Mesenchymal stem cell (in vitro differentiated cells and primary cell): ENCODE measurements at regions not wholly inside any gene's neighbourhood (a gene's known extent, or its start where the extent isn't known, plus 50 kb on each side); places are given as distances from the start of the nearest gene placed in this dataset.

Source experiments
- DNase-seq: peaks from one replicate; pipeline ENCODE4 v3.0.0-alpha.2; 2013
- H2AFZ ChIP-seq: one replicate; pipeline ENCODE4 v1.6.1; 2013; ENCODE audit warnings: low read depth, mild to moderate bottlenecking, control low read depth, inconsistent platforms, low read length, moderate library complexity
- H2AK5ac ChIP-seq: 2 replicates; pipeline ENCODE4 v1.6.1; 2013; ENCODE audit warnings: low read length, moderate library complexity, mild to moderate bottlenecking, inconsistent platforms; ENCODE audit not compliant: severe bottlenecking
- H2BK120ac ChIP-seq: one replicate; pipeline ENCODE4 v1.6.1; 2013; ENCODE audit warnings: low read depth, mild to moderate bottlenecking, inconsistent platforms, low read length, moderate library complexity
- H2BK12ac ChIP-seq, 2 experiments: one replicate each; pipeline ENCODE4 v1.6.1; 2013; ENCODE audit warnings: inconsistent platforms in 2 of 2, low read length in 2 of 2, mild to moderate bottlenecking in 2 of 2, moderate library complexity in 2 of 2, control low read depth in 1 of 2
- H2BK15ac ChIP-seq: one replicate; pipeline ENCODE4 v1.6.1; 2013; ENCODE audit warnings: mild to moderate bottlenecking, low read depth, inconsistent platforms; ENCODE audit not compliant: poor library complexity, severe bottlenecking
- H2BK5ac ChIP-seq: 2 replicates; pipeline ENCODE4 v1.6.1; 2013; ENCODE audit warnings: low read depth, mild to moderate bottlenecking, low read length, control low read depth, inconsistent platforms; ENCODE audit not compliant: poor library complexity, severe bottlenecking
- H3K14ac ChIP-seq, 2 experiments: one replicate each; pipeline ENCODE4 v1.6.1; 2013; ENCODE audit warnings: inconsistent platforms in 2 of 2, low read length in 2 of 2, control low read depth in 1 of 2, mild to moderate bottlenecking in 1 of 2, moderate library complexity in 1 of 2
- H3K18ac ChIP-seq, 2 experiments: one replicate each; pipeline ENCODE4 v1.6.1; 2013; ENCODE audit warnings: inconsistent platforms in 2 of 2, low read length in 2 of 2, control low read depth in 1 of 2, low read depth in 1 of 2, mild to moderate bottlenecking in 1 of 2
- H3K23ac ChIP-seq, 2 experiments: one replicate each; pipeline ENCODE4 v1.6.1; 2013; ENCODE audit warnings: inconsistent platforms in 2 of 2, low read length in 2 of 2, mild to moderate bottlenecking in 2 of 2, moderate library complexity in 2 of 2, control low read depth in 1 of 2
- H3K27ac ChIP-seq: 2 replicates; pipeline ENCODE4 v1.5.1; 2013; ENCODE audit warnings: mild to moderate bottlenecking, moderate library complexity, low read length, control low read depth, inconsistent platforms; ENCODE audit not compliant: poor library complexity, severe bottlenecking
- H3K27me3 ChIP-seq, 2 experiments: 2 replicates each; pipeline versions ENCODE4 v1.6.1 to v1.7.0; 2013; ENCODE audit warnings: low read length in 2 of 2, mild to moderate bottlenecking in 2 of 2, moderate library complexity in 2 of 2, control low read depth in 1 of 2, inconsistent platforms in 1 of 2; ENCODE audit not compliant: control insufficient read depth in 1 of 2, insufficient read depth in 1 of 2
- H3K36me3 ChIP-seq, 2 experiments: 2 replicates each; pipeline versions ENCODE4 v1.6.1 to v1.7.0; 2013; ENCODE audit warnings: low read length in 2 of 2, control low read depth in 1 of 2, inconsistent platforms in 1 of 2, low read depth in 1 of 2, mild to moderate bottlenecking in 1 of 2; ENCODE audit not compliant: insufficient read depth in 2 of 2, control insufficient read depth in 1 of 2
- H3K4ac ChIP-seq, 2 experiments: one replicate each; pipeline ENCODE4 v1.6.1; 2013; ENCODE audit warnings: inconsistent platforms in 2 of 2, low read length in 2 of 2, mild to moderate bottlenecking in 2 of 2, moderate library complexity in 2 of 2, control low read depth in 1 of 2, low read depth in 1 of 2
- H3K4me1 ChIP-seq: 2 replicates; pipeline ENCODE4 v1.6.1; 2013; ENCODE audit warnings: low read depth, low read length, control low read depth; ENCODE audit not compliant: control insufficient read depth, insufficient read depth
- H3K4me2 ChIP-seq: 2 replicates; pipeline ENCODE4 v1.6.1; 2013; ENCODE audit warnings: low read length, mild to moderate bottlenecking, inconsistent platforms; ENCODE audit not compliant: poor library complexity, severe bottlenecking
- H3K4me3 ChIP-seq, 2 experiments: 2 replicates each; pipeline versions ENCODE4 v1.5.1 to v1.7.0; 2013; ENCODE audit warnings: low read length in 2 of 2, mild to moderate bottlenecking in 2 of 2, control low read depth in 1 of 2, low read depth in 1 of 2; ENCODE audit not compliant: insufficient read depth in 1 of 2
- H3K79me1 ChIP-seq: replicated peaks from 2 replicates; pipeline ENCODE4 v1.6.1; 2013; ENCODE audit warnings: mild to moderate bottlenecking, control low read depth, low read length, inconsistent platforms; ENCODE audit not compliant: poor library complexity, severe bottlenecking
- H3K9ac ChIP-seq: 2 replicates; pipeline ENCODE4 v1.7.0; 2013; ENCODE audit warnings: mild to moderate bottlenecking, low read length, moderate library complexity
- H3K9me3 ChIP-seq: 2 replicates; pipeline ENCODE4 v1.7.0; 2013; ENCODE audit warnings: mild to moderate bottlenecking, low read length; ENCODE audit not compliant: control insufficient read depth
- H4K8ac ChIP-seq: one replicate; pipeline ENCODE4 v1.6.1; 2013; ENCODE audit warnings: inconsistent platforms, mild to moderate bottlenecking, low read length, moderate library complexity
- H4K91ac ChIP-seq: one replicate; pipeline ENCODE4 v1.6.1; 2013; ENCODE audit warnings: mild to moderate bottlenecking, low read length, inconsistent platforms
- WGBS: methylation state at CpG from one replicate; pipeline ENCODE4 v1.1.7; 2013; ENCODE audit warnings: mixed read lengths; 5-methylcytosine and 5-hydroxymethylcytosine counted together

DNA sequence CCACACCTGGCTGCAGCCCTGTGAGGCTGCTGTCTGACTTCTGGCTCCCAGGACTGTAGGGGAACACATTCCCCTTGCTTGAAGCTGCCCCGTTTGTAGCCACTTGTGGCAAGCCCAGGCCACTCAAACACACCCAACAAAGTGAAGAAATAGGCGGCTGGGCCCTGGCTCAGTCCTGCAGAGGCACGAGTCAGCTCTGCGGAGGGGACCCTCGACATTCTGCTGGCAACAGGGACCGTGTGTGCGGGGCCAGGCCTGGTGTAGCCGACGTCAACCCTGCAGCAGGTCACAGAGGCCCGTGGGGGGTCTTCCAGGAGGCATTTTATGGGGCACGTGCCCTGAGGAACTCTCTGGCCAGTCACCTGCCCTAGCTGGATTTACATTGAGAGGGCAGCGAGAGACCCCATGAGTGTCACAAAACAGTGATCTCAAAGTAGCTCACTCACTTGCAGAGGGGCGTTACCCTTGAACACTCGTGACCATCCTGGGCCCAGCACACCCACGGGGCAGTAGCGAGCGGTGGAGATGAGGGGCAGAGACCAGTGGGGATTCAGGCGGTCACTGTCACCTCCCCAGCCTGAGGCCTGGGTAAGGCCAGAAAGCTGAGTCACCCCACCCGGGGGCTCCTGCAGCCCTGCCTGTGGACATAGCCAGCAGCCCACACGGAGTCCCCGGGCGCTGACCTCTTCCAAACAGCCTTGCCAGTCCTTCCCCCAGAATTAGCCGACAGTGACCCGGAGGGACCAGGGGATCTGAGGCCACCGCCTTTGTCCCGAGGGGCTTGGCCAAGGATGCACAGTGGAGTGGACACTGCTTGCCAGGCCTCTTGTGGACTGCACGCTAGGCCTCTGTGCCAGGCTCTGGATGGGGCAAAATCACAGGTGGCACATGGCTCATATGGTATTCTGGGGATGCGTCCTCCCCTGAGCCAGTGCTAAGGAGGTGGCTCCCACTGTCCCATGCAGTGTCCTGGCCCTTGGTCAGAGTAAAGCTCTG is 139.5 kb downstream of the CTTN start:
- no peak for DNase-seq
- Histone ChIP-seq H3K14ac (no peak overlapping the region), H2AK5ac (no peak overlapping the region), H3K27ac (no peak overlapping the region), H3K4me1 (peaks cover 7% of the 10 kb centered on the region), H2BK120ac (no peak overlapping the region), H4K91ac (no peak overlapping the region), H3K23ac (no peak overlapping the region), H3K9ac (no peak overlapping the region), H2BK12ac (no peak overlapping the region), H3K9me3 (no peaks in the 10 kb centered on the region), H2BK5ac (no peak overlapping the region), H3K18ac (no peak overlapping the region), H3K79me1 (no peaks in the 10 kb centered on the region), H2BK15ac (no peak overlapping the region), H3K27me3 (no peaks in the 10 kb centered on the region), H4K8ac (no peak overlapping the region), H2AFZ (no peak overlapping the region), H3K4me3 (no peak overlapping the region), H3K4me2 (no peak overlapping the region), H3K36me3 (no peaks in the 10 kb centered on the region), H3K4ac (no peak overlapping the region)
- 90% methylated on average over 28 of the region's 28 CpGs for WGBS

DNA sequence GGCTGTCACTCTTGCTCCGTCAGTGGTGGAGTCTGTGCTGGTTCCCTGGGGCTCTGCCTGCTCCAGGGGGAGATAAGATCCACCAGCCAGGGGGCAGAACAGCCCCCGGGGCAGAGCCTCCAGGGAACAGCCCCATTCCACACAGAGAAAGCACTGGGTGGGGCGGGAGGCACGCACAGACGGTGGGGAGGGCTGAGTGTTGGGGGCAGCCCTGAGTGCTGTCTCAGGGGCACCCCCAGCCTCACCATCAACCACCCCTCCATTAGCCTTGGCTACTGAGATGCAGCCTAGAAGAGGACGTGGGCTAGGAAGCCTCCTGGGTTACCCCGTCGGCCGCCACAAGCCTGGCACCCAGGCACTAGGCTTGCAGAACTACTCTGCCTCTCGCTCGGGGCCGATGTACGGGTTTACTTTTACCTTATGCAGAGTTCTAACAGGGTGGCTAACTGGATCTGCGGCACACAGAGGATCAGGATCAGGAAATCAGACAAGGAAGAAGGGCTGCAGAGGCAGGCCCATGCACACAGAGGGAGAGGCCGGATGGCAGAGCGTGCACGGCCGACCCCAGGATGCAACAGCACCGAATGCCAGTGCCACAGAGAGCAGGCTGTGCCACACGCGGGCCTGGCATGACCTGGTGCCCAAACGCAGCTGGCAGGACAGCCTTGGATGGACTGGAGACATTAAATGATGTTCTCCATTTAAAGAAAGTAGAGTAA is 140.5 kb downstream of the CTTN start:
- no peak overlapping the region for H2BK12ac ChIP-seq
- no peak overlapping the region for H3K14ac ChIP-seq
- no peak overlapping the region for H2AFZ ChIP-seq
- peaks cover 0 to 6% of the 10 kb centered on the region in 2 experiments for H3K27me3 ChIP-seq
- H3K4me2 ChIP-seq: no peak overlapping the region
- H3K4me1 ChIP-seq: peaks cover 6% of the 10 kb centered on the region
- no peak overlapping the region for H2BK5ac ChIP-seq
- H3K79me1 ChIP-seq: no peaks in the 10 kb centered on the region
- H2BK120ac ChIP-seq: no peak overlapping the region
- no peak overlapping the region for H3K9ac ChIP-seq
- DNase-seq: no peak
- H4K8ac ChIP-seq: no peak overlapping the region
- H3K4ac ChIP-seq: no peak overlapping the region
- H3K18ac ChIP-seq: no peak overlapping the region
- no peaks in the 10 kb centered on the region for H3K36me3 ChIP-seq
- no peak overlapping the region for H3K23ac ChIP-seq
- H2BK15ac ChIP-seq: no peak overlapping the region
- H3K9me3 ChIP-seq: no peaks in the 10 kb centered on the region
- H4K91ac ChIP-seq: no peak overlapping the region
- no peak overlapping the region for H2AK5ac ChIP-seq
- WGBS: 81% methylated on average over 22 of the region's 22 CpGs
- no peak overlapping the region for H3K27ac ChIP-seq
- no peak overlapping the region for H3K4me3 ChIP-seq

DNA sequence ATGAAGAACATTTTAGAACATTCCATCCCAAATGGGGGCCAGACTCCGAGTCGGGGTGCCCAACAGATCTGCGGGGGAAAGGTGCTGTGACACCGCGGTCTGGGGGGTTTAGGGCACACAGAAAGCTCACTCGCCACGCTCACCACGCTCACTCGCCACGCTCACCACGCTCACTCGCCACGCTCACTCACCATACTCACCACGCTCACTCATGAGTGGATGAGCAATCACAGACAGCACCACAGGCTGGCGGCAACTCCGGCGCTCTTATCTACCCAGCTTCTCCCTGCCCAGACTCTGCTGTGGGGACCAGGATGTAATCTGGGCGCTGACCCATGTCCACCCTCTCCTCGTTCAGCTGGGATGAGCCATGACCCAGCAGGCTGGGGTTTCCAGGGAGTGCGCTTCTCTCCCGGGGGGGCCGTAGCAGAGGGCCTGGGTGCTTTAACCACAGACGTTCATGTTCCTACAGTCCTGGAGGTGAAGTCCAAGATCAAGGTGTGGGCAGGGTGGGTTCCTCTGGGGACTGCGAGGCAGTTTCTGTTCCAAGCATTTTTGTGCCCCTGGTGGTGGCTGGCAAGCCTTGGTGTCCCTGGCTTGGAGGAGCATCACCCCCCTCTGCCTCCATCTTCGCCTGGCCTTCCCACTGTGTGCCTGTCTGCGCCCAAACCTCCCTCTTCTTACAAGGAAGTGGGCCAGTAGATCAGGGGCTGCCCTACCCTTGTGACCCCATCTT is 141.2 kb downstream of the CTTN start:
- no peak overlapping the region for H3K4me3 ChIP-seq
- no peak overlapping the region for H3K18ac ChIP-seq
- no peaks in the 10 kb centered on the region for H3K79me1 ChIP-seq
- no peak overlapping the region for H2AFZ ChIP-seq
- no peak overlapping the region for H2BK5ac ChIP-seq
- H3K4ac ChIP-seq: no peak overlapping the region
- H3K27ac ChIP-seq: no peak overlapping the region
- no peak for DNase-seq
- peaks cover 6% of the 10 kb centered on the region for H3K4me1 ChIP-seq
- no peak overlapping the region for H4K8ac ChIP-seq
- no peak overlapping the region for H3K4me2 ChIP-seq
- no peak overlapping the region for H2BK15ac ChIP-seq
- no peaks in the 10 kb centered on the region for H3K36me3 ChIP-seq
- no peak overlapping the region for H3K23ac ChIP-seq
- no peak overlapping the region for H2BK12ac ChIP-seq
- WGBS: 91% methylated on average over 25 of the region's 26 CpGs
- no peak overlapping the region for H2AK5ac ChIP-seq
- no peaks in the 10 kb centered on the region for H3K9me3 ChIP-seq
- no peak overlapping the region for H3K14ac ChIP-seq
- no peak overlapping the region for H4K91ac ChIP-seq
- no peak overlapping the region for H3K9ac ChIP-seq
- H2BK120ac ChIP-seq: no peak overlapping the region
- H3K27me3 ChIP-seq: peaks cover 0 to 6% of the 10 kb centered on the region in 2 experiments

DNA sequence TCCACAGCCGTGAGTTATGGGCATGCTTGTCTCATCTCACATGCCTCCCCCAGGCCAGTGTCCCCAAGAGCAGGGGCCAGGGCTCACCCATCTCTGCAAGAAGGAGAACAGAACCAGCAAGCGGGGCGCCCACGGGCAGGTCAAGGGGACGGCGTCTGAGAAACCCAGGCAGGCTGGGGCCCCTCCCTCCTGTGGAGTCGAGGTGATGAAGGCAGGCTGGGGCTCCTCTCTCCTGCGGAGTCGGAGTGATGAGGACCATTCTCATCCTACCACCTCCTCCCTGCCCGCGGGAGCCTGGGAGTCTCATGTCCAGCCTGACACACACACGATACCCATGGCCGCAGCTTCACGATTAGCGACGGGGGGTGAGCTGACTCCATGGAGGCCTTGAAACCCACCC is 141.9 kb downstream of the CTTN start:
- 85% methylated on average over 16 of the region's 16 CpGs for WGBS
- H3K27ac ChIP-seq: no peak overlapping the region
- H3K27me3 ChIP-seq: peaks cover 0 to 6% of the 10 kb centered on the region in 2 experiments

More for the DNA sequence above, 141.9 kb downstream of the CTTN start:
- H3K14ac ChIP-seq: no peak overlapping the region
- no peaks in the 10 kb centered on the region for H3K9me3 ChIP-seq
- peaks cover 11% of the 10 kb centered on the region for H3K4me1 ChIP-seq
- H3K9ac ChIP-seq: no peak overlapping the region
- no peak overlapping the region for H3K18ac ChIP-seq
- H2BK15ac ChIP-seq: no peak overlapping the region
- H2BK120ac ChIP-seq: no peak overlapping the region
- no peak overlapping the region for H4K8ac ChIP-seq
- H4K91ac ChIP-seq: no peak overlapping the region
- H3K4ac ChIP-seq: no peak overlapping the region
- H3K4me3 ChIP-seq: no peak overlapping the region
- H2BK12ac ChIP-seq: no peak overlapping the region
- no peak overlapping the region for H2AFZ ChIP-seq
- H3K79me1 ChIP-seq: no peaks in the 10 kb centered on the region
- H3K23ac ChIP-seq: no peak overlapping the region
- no peak overlapping the region for H2AK5ac ChIP-seq
- no peak overlapping the region for H3K4me2 ChIP-seq
- H3K36me3 ChIP-seq: no peaks in the 10 kb centered on the region
- no peak for DNase-seq
- no peak overlapping the region for H2BK5ac ChIP-seq
